ENCODE measurements at regions not wholly inside any gene's neighbourhood (a gene's known extent, or its start where the extent isn't known, plus 50 kb on each side); places are given as distances from the start of the nearest gene placed in this dataset.
"Not testable (repeated sequence)": the region's sequence is repeated elsewhere in the genome, so short reads cannot be mapped to it uniquely, and the experiment has no call there.

DNA sequence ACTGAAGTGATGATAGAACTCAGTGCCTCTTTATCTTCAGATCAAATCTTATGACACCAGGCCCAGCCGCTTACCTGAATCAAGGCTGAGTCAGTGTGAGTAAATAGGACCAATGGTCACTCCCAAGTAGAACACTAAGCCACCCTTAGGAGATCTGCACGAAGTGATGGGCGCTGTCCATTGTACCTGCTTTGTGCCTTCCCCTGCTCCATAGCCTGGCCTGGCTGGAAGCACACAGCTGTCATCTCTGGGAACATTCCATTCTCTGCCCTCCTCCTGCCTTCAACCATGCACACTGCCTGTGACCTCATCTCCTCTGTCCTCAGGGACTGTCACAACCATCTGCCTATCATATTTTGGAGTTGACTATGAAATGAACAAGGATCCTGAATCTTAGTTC lies 279.5 kb upstream of the ASIC2 start:
- no peak for DNase-seq

- no peak for DNase-seq
Measured at GRCh38 chr17:33574942-33575445, 281.9 kb upstream of the ASIC2 start.

GRCh38 chr17:33579740-33580139 lies 286.6 kb upstream of the ASIC2 start:
- not testable (repeated sequence) for DNase-seq

DNA sequence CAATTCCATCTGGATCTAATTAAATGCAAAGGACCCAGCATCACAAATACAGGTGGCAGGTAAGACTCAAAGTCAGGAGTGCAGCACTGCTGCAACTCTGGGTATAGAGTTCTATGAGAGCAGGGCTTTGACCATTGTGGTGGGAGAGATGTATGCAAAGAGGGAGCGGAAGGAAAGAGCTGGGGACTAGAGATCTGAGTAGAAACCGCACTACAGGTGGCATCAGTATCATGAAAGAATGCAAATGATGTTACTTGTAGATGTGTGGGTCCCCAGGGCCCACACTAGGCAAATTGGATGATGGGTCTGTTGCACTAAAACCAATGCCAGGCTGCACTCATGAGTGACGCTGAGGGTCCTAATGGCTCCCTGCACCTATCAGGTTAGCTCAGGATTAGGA lies 287.1 kb upstream of the ASIC2 start:
- no peak for DNase-seq

DNA sequence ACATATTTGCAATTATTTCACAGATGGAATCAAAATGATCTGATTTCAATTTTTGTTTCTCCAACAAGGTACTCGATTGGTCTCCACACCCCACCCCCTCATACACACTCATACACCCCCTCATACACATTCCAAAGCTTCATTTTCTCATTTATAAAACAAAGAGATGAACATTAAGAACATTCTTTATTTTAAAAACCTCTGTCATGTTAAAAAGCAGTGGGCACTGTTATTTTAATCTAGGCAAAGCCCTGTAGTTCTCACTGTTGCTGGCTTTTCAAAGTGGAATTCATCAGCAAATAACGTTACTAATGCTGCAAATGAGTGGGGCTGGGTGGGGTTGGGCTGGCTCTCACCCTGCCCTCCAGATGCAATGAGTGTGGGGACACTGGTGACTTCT lies 289.6 kb upstream of the ASIC2 start:
- DNase-seq: no peak

- DNase-seq: no peak
Measured at GRCh38 chr17:33583518-33584417, 290.7 kb upstream of the ASIC2 start.

GRCh38 chr17:33593991-33594390 lies 300.9 kb upstream of the ASIC2 start:
- DNase-seq: no peak

DNA sequence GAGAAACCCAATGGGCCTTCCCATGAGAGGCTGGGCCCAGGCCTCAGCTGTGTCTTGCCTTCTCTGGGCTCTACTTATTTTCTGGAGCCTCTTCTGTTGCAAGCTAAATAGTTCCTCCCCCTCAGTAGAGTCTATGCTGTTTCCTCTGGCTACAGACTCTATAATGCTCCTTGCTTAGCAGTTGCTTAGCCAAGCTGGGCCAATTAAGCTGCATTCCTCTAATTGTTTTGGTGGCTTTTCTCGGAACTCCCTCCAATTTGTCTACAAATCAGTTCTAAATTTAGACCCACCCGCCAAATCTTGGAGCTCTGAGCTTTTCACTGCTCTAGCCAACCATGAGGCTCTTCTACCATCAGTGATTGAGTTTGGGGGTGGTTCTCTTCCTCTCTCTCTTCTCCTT lies 302.7 kb upstream of the ASIC2 start:
- no peak for DNase-seq

GRCh38 chr17:33596899-33597298 lies 303.8 kb upstream of the ASIC2 start:
- DNase-seq: no peak

DNA sequence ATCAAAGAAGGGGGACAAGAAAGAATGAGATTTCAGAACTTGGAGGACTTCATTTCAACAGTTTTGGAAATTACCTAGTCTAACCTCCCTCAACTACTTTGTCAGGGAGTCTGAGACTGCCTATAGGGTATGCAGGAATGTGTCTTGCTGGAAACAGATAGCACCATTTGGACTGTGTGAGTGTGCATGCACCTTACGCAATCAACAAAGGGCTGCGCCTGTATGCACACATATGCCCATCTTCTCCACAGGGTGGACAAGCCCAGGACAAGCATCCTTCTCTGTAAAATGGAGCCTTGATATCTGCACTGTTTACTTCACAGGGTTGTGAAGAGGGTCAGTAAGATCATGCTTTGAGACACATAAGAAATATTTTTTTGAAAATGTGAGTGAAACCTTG lies 305.7 kb upstream of the ASIC2 start:
- no peak for DNase-seq

DNA sequence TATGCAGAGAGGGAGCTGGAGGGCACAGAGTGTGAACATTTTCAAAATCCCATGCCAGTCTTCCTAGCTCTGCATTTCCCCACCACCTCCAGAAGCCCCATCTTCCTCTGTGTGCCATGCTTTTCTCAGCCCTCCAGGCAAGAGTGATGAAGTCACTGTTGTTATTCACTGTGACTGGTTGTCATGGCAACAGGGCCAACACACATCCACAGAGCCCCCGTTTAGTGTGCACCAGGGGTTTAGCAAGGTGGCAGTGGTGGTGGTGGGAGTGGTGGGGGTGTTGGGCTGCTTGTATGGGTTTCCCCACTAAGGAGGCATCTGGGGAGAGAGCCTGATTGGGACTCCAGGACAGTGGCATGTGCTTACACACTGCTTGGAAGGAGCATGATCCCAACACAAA lies 309.9 kb upstream of the ASIC2 start:
- DNase-seq: no peak

- DNase-seq: no peak
Measured at GRCh38 chr17:33603789-33604188, 310.7 kb upstream of the ASIC2 start.

DNA sequence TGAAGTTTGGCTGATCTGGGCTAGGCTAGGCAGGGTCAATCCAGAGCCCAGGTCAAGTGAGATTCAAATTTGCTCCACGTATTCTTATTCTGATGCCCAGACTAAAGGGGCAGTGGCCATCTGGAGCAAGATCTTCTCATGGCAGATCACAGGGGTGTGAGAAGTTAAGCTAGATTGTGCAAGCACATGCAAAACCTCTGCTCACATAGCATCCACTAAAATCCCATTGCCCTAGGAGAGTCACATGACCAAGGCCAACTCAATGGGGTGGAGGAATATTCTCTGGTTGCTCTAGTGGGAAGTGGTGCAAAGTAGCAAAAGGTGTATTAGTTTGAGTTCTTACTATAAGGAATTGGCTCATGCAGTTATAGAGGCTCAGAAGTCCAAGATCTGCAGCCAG lies 318.4 kb upstream of the ASIC2 start:
- no peak for DNase-seq

DNA sequence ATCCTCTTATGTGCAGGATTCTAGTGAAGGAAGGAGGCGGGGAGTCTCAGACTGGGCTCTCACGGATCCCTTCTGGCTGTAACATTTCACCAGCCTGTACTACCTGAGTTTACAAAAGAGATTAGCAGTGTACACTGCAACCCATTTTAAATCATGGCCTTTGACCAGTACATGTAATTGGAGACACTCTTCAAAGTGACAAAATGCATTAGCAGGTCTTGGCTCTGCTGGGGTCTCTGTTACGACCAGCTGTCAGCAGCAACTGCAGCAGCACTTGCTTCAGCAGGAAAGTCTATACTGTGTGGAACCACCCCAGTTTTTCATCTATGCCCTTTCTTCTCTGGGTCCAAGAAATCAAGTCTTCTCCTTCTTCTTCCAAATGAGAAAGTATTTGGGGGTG lies 322.8 kb upstream of the ASIC2 start:
- DNase-seq: no peak

DNA sequence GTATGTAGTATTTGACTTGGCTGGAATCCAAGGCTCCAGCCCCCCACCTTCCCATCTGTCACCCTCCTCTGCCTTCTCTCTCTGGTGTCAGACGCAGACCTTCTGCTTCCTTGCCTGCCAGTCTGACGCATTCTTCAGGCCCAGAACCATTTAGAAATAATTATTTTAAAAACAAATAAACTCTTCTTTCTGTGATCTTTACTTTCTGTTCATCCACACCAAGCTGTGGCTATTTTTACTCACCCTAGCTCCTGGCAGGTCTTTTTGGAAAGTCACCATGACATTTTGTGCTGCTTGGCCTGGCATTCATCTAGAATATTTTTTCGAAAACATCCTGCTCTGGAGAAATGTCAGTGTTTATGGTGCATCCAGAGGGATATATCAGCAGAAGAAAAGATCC lies 330.7 kb upstream of the ASIC2 start:
- DNase-seq: no peak

DNA sequence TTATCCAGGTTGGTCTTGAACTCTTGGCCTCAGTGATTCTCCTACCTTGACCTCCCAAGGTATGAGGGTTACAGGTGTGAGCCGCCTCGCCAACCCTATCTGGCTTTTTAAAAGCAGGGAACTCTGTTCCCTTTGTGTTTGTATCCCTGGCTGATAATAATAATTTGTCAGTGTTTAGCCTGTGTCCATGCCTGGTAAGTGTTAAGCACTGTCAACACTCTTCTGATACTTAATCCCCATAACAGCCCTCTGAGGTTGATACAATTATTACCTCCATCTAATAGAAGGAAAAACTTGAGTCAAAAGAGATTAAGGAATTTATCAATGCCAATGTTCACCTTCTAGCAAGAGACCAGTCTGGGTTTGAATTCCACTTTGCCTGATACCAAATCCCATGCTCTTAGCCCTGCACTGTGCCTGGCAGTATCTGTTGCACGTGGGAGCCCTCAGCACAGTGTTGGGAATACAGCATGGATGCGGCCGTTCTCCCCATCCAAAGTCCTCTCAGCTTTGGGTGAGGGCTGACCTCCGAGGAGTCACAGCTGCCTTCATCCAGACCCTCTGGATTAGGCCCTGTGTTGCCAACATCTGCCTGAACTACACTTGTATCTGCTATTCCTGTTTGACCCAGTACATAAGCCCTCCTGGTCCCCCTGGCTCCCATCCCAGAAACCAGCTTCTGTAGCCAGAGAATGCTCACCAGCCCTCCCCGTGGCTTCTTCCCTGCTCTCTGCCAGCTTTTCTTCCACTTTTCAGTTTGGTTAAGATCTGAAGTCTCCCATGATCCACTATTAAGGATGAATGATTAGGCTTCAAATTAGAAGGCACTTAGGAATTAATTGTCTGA lies 335.6 kb upstream of the ASIC2 start:
- no peak for DNase-seq

DNA sequence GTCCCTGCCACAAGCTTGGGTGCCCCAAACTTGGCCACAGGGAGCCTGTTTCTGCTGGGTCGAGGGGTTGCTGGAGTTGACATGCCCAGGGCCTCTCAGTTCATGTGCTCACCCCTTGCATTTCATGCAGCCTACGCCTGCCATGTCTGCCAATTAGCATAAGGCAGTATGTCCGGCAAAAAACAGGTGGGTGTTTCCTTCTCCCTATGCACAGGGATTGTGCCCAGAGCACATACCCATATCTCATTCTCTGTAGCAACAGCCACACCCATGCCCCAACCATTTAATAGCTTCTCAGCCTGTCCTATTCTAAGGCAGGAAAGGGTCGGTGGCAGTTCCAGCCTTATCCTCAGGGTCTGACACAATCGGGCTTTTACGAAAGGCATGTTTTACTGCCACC lies 340.4 kb upstream of the ASIC2 start:
- DNase-seq: no peak

DNA sequence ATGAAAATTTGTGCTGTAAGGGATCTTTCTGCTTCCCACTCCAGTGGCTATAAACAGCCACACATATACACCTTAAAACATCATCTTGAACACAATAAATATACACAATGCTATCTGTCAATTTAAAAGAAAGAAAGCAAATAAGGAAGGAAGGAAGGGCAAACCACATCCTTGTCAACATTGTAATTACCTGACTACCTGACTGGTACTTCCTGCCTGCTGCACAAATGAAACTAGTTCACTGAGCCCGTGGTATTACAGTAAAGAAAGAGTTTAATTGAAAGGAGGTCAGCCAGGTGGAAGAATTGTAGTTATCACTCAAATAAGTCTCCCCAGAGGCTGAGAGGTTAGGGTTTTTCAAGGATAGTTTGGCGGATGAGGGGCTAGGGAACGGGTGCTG lies 344.4 kb upstream of the ASIC2 start:
- DNase-seq: no peak

- no peak for DNase-seq
Measured at GRCh38 chr17:33639103-33639880, 346.2 kb upstream of the ASIC2 start.

GRCh38 chr17:33640629-33641028 lies 347.5 kb upstream of the ASIC2 start:
- no peak for DNase-seq

- DNase-seq: no peak
Measured at GRCh38 chr17:33642002-33642401, 348.9 kb upstream of the ASIC2 start.

GRCh38 chr17:33647956-33648355 lies 354.9 kb upstream of the ASIC2 start:
- no peak for DNase-seq

GRCh38 chr17:33650304-33650703 lies 357.2 kb upstream of the ASIC2 start:
- no peak for DNase-seq
